GM21447 (cell line): ENCODE measurements at regions not wholly inside any gene's neighbourhood (a gene's known extent, or its start where the extent isn't known, plus 50 kb on each side); places are given as distances from the start of the nearest gene placed in this dataset.
A peak's percentile ranks its signal among the peaks of the same experiment; 100 is the strongest.
"Not testable (repeated sequence)": the region's sequence is repeated elsewhere in the genome, so short reads cannot be mapped to it uniquely, and the experiment has no call there.

ENCODE experiments used
- ATAC-seq: cut with Tn5 transposase; IDR thresholded peaks from one replicate; pipeline ENCODE4 v1.9.1; 2021; ENCODE audit not compliant: unreplicated experiment

- ATAC-seq = no peak
Measured at GRCh38 chr6:14882394-14883026, 363.4 kb upstream of the JARID2 start.

- no peak for ATAC-seq
Measured at GRCh38 chr6:14883921-14884320, 361.9 kb upstream of the JARID2 start.

GRCh38 chr6:14885498-14885897, 360.4 kb upstream of the JARID2 start:
- ATAC-seq = no peak

DNA sequence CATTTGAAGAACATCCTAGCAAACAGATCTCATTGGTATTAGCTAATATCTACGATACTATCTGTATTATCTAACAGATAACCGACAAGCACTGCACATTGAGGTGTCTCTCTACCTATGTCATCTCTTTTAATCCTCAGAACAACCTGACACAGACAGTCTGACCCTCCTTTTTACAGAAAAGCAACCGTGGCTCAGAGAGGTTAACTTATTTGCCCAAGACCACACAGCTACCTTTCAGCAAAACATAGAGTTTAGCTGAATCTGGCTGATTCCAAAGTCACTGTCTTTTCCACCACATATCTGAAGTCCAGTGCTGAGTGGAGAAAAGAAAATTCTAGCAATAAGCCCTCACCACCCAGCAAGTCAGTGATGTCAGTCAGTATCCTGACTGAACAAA, 358.7 kb upstream of the JARID2 start:
- no peak for ATAC-seq

DNA sequence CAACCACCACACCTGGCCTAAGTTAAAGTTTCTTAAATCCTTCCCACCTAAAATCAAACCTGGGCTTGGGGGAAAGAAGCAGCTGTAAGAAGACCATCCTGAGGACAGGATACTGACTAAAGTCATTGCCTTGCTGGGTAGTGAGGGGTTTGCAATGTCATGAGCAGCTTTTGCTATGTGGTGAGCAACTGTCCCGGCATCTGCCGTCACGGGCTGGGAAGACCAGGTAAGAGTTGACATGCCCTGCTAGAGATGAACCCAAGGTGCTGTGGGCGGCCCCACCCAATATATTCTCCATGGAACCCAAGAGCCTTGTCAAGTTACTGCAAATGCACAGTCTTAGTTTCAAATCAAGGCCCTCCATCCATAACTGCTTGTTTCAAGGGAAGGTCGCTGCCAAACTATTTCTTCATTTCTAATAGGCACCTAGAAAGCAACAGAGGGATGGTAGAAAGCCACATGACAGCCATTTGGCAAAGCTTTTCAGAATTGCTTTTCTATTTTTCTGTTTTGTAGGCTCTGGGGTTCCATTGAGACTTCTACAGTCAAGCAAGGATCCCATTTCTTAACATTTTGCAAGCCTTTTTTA, 357.8 kb upstream of the JARID2 start:
- ATAC-seq = no peak

DNA sequence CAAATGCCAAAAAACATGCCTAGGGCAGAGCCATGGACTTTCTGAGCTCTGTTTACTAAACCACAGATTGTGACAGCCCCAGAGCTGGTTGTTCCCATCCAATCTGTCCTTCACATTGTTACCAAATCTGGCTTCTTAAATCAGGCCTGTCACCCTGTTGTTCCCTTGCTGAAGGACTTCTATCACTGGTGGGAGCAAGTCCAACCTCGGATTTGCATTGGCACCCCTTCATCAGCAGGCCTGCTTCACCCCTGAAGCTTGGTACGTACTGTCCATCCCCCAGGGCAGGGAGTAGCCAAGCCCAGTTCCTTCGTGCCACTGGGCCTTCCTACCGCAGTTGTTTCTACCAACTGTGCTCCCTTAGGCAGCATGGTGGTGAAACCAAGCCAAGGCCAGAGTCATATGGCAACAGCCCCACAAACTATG, 357.3 kb upstream of the JARID2 start:
- no peak for ATAC-seq

DNA sequence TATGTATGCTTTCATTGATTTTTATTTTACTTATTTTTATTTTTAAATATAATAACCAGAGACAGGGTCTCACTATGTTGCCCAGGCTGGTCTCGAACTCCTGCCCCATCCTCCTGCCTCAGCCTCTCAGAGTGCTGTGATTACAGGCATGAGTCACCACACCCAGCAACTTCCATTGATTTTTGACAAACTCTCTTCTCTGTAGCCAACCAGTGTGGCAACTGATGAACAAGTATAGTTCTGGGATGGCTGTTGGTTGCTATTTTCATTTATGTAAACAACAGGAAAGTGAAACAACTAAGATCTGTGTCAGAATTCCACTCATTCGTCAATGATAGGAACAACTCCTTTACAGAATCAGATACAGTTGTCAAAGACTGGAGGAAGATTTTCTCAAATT, 356.7 kb upstream of the JARID2 start:
- no peak for ATAC-seq

GRCh38 chr6:14889611-14890593, 356.0 kb upstream of the JARID2 start:
- no peak for ATAC-seq

- ATAC-seq = not testable (repeated sequence)
Measured at GRCh38 chr6:14891820-14892375, 354.0 kb upstream of the JARID2 start.

DNA sequence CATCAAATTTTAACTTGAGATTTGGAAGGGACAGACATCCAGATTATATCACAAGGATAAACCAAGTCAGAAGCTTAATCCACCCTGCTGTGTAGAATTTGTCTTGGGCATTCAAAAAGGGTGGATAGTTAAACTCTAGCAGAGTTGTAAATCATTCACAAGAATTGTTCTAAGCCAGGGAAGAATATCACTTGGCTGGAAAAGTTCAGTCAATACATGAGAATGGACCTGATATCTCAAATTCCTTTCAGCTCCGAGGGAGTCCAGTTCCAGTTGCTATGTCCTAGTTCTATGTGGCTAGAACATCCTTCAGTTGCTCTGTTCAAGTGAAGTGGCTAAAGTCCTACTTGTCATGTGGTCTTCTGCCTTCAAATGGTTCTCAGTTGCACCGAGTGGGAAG, 351.8 kb upstream of the JARID2 start:
- ATAC-seq = no peak

DNA sequence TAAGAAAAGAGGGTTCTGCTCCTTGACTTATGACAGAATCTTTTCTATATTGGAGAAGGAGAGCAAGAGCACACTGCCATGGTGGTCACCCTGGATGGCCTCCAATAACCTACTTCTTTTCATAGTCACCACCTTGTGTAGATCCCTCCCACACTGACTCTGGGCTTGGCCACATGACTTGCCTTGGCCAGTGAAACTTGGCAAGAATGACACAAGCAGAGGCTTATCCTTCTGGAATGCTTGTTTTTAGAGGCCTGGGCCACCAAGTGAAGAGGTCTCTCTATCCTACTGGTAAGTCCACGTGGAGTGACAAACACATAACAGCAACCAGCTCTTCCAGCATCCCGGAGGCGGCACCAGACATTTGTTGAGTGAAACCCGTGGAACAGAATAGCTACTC, 349.4 kb upstream of the JARID2 start:
- no peak for ATAC-seq

DNA sequence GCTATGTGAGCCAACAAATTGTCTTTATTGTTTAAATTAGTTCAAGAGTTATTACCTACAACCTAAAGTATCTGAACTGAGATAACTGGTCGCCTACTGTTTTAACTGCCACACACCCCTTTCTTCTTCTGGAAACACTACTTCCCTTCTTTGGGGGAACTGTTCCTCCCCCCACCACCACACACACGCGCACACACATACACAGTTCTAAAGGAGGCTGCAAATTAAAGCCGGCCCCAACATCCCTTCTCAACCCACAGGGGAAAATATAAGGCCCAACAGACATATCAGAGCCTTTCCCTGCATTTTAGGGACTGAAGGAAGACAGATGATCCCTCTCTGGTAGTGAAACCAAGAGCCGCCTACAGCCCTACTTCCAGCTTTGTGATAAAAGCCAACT, 348.0 kb upstream of the JARID2 start:
- no peak for ATAC-seq

DNA sequence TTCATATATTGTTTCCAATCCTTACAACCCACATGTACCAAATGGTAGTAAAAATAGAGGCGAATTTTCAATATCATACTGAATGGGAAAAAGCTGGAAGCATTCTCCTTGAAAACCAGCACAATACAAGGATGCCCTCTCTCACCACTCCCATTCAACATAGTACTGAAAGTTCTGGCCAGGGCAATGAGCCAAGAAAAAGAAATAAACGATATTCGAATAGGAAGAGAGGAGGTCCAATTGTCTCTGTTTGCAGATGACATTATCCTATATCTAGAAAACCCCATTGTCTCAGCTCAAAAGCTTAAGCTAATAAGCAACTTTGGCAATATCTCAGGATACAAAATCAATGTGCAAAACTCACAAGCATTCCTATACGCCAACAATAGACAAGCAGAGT, 346.4 kb upstream of the JARID2 start:
- ATAC-seq = not testable (repeated sequence)

- no peak for ATAC-seq
Measured at GRCh38 chr6:14900919-14901318, 344.9 kb upstream of the JARID2 start.

GRCh38 chr6:14903176-14904038, 342.5 kb upstream of the JARID2 start:
- no peak for ATAC-seq

DNA sequence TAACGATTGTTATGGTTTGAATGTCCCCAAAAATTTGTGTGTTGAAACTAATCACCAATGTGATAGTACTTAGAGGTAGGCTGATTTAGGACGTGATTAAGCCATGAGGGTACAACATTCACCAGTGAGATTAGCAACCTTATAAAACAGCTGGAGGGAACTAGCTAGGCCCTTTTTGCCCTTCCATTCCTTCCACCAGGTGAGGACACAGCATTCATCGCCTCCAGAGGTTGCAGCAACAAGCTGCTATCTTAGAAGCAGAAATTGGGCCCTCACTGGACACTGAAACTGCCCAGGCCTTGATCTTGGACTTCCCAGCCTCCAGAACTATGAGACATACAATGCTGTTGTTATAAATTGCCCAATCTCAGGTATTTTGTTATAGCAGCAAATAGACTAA, 340.7 kb upstream of the JARID2 start:
- no peak for ATAC-seq

DNA sequence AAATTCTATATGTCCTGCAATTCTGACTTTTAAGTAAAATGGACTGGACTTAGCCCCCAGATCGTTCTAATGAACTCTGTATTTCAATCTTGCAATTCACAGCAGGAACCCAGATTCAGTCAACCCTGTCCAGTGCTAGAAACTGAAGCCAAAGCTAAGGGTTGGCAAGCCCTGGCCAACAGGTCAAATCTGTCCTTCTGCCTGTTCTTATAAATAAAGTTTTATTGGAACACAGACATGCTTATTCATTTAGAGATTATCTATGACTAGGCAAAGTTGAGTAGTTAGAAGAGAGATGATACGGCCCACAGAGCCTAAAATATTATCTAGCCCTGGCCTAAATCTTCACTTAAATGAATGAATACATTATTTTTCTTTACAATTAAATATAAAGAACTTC, 339.2 kb upstream of the JARID2 start:
- no peak for ATAC-seq

DNA sequence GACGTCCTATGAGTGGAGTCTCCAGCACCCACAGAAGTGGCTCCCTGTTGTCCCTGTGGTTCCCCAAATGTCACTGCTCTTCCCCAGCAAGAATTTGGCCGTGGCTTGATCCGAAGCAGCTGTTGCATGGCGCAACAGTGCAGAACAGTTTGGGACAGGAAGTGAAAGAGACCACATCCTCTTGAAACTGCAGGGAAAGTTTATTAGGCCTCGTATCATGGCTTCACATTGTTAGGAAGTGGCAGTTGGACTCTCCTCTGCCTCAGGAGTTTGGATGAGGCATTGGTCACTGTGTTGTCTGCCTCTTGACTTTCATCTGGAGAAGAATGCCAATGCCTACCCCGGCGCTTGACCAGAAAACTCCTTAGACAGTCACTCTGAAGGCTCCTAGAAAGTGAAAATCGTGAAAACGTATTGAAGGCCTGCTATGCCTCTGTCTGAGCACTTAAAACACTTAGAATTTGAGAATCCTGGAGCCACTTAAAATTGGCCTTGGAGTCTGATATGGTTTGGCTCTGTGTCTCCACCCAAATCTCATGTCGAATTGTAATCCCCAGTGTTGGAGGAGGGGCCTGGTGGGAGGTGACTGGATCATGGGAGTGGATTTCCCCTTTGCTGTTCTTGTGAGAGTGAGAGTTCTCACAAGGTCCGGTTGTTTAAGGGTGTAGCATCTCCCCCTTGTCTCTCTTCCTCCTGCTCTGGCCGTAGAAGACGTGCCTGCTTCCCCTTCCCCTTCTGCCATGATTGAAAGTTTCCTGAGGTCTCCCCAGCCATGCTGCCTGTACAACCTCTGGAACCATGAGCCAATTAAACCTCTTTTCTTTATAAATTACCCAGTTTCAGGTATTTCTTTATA, 334.9 kb upstream of the JARID2 start:
- peak; percentile 85 for ATAC-seq

DNA sequence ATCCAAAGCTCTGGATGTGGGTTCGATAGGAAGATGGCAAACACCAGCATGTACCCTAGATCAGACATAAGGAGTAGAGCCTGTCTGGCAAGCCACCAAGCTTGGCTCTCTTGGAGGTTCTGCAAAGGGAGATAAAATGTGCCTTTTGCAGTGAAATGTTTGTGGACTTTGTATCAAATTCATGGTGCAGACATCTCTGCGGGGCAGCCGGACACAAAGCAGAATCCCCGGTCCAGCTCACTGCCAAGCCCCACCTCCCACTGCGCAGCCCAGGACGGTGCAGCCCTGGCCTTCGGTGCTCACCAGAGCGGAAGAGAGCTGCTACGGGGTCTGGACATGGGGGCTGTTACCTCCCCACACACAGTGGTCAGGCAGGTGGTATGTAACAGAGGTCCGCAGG, 333.6 kb upstream of the JARID2 start:
- no peak for ATAC-seq

GRCh38 chr6:14912706-14913105, 333.2 kb upstream of the JARID2 start:
- no peak for ATAC-seq
